Hematopoietic multipotent progenitor cell treated with erythropoietin and hydrocortisone succinate and interleukin-3 and kit ligand, for 8 days (in vitro differentiated cells): ENCODE measurements at regions not wholly inside any gene's neighbourhood (a gene's known extent, or its start where the extent isn't known, plus 50 kb on each side); places are given as distances from the start of the nearest gene placed in this dataset.

ENCODE experiments used
- DNase-seq: peaks from one replicate; pipeline ENCODE4 v3.0.0-alpha.2; 2015

GRCh38 chr11:8826901-8827560 is 84.0 kb upstream of the AKIP1 start:
- no peak for DNase-seq

GRCh38 chr11:8828046-8828445 is 82.9 kb upstream of the AKIP1 start:
- DNase-seq, result no peak

- no peak for DNase-seq
These were observed 82.2 kb upstream of the AKIP1 start for GRCh38 chr11:8828580-8829361.

GRCh38 chr11:8829556-8829955 is 81.4 kb upstream of the AKIP1 start:
- no peak for DNase-seq

GRCh38 chr11:8830641-8831040 is 80.3 kb upstream of the AKIP1 start:
- no peak for DNase-seq

- DNase-seq, result no peak
These were observed 79.1 kb upstream of the AKIP1 start for GRCh38 chr11:8831861-8832260.

GRCh38 chr11:8832571-8833260 is 78.3 kb upstream of the AKIP1 start:
- DNase-seq, result no peak

GRCh38 chr11:8833568-8834315 is 77.2 kb upstream of the AKIP1 start:
- no peak for DNase-seq

GRCh38 chr11:8834379-8834778 is 76.6 kb upstream of the AKIP1 start:
- DNase-seq, result no peak

GRCh38 chr11:8838248-8838647 is 72.7 kb upstream of the AKIP1 start:
- no peak for DNase-seq

GRCh38 chr11:8839306-8839956 is 71.6 kb upstream of the AKIP1 start:
- DNase-seq, result no peak

GRCh38 chr11:8839957-8840945 is 70.7 kb upstream of the AKIP1 start:
- no peak for DNase-seq

- DNase-seq, result no peak
These were observed 69.1 kb upstream of the AKIP1 start for GRCh38 chr11:8841899-8842298.

- no peak for DNase-seq
These were observed 52.2 kb upstream of the AKIP1 start for GRCh38 chr11:8858808-8859207.
